ENCODE measurements at regions not wholly inside any gene's neighbourhood (a gene's known extent, or its start where the extent isn't known, plus 50 kb on each side); places are given as distances from the start of the nearest gene placed in this dataset.
A peak's percentile ranks its signal among the peaks of the same experiment; 100 is the strongest.

DNA sequence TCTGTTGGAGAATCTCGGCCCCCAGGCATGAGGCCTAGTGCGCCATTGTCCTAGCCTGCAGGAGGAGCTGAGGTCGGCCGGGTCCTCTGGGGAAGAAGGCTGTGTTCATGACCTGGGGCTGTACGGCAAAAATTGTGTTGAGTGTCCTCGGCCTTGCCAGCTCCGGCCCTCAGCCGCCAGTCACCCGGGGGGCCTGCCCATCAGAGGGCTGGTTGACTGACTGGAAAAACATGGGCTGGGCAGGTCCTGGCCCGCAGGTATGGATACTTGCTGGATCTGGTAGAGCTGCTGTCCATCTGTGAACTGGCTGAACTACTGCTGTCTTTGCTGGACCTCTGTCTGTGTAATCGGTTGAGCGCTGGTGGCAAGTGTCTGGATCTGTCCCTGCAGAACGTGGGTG is 136.7 kb upstream of the GAS1 start:
- H3K36me3 Mint-ChIP-seq (ENCODE audit: low read depth) = peaks cover 5% of the 10 kb centered on the region
- H3K27me3 Mint-ChIP-seq (ENCODE audit: low read depth) = no peaks in the 10 kb centered on the region
- peaks cover 23% of the 10 kb centered on the region for H3K9me3 Mint-ChIP-seq
- H3K4me3 Mint-ChIP-seq = no peak overlapping the region
- TF ChIP-seq, protein P1, sequence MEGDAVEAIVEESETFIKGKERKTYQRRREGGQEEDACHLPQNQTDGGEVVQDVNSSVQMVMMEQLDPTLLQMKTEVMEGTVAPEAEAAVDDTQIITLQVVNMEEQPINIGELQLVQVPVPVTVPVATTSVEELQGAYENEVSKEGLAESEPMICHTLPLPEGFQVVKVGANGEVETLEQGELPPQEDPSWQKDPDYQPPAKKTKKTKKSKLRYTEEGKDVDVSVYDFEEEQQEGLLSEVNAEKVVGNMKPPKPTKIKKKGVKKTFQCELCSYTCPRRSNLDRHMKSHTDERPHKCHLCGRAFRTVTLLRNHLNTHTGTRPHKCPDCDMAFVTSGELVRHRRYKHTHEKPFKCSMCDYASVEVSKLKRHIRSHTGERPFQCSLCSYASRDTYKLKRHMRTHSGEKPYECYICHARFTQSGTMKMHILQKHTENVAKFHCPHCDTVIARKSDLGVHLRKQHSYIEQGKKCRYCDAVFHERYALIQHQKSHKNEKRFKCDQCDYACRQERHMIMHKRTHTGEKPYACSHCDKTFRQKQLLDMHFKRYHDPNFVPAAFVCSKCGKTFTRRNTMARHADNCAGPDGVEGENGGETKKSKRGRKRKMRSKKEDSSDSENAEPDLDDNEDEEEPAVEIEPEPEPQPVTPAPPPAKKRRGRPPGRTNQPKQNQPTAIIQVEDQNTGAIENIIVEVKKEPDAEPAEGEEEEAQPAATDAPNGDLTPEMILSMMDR (IDR thresholded peaks at IDR 0.05; ENCODE audit: unreplicated experiment in 3 of 3) = no peak
- peak overlapping the region in 2 of 3 experiments; percentile 59 to 93 for H3K27ac Mint-ChIP-seq
- peaks cover 61% of the 10 kb centered on the region for H3K4me1 Mint-ChIP-seq

DNA sequence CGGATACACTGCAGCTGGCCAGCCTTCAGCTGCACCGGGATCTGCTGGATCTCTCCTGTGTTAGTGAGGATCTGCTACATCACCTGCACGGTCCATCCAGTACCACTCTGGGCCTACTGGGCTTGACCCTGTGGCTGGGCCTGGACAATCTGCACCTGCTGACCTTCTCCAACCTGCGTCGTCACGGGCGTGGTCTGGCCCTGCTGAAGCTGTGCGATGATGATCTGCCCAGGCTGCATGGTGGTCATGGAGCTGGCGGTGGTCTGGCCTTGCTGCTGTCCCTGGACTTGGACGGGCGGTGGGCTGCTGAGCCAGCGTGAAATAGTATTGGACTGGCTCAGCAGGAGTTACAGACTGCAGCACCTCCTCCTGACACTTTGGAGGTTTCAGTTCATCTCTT is 137.1 kb upstream of the GAS1 start:
- H3K9me3 Mint-ChIP-seq = peaks cover 21% of the 10 kb centered on the region
- TF ChIP-seq, protein P1 (IDR thresholded peaks at IDR 0.05; ENCODE audit: unreplicated experiment in 3 of 3) = no peak
- peaks cover 5% of the 10 kb centered on the region for H3K36me3 Mint-ChIP-seq (ENCODE audit: low read depth)
- H3K4me3 Mint-ChIP-seq = no peak overlapping the region
- no peaks in the 10 kb centered on the region for H3K27me3 Mint-ChIP-seq (ENCODE audit: low read depth)
- H3K4me1 Mint-ChIP-seq = peaks cover 61% of the 10 kb centered on the region
- H3K27ac Mint-ChIP-seq = peak overlapping the region; percentile 30 to 93 (median 59)

DNA sequence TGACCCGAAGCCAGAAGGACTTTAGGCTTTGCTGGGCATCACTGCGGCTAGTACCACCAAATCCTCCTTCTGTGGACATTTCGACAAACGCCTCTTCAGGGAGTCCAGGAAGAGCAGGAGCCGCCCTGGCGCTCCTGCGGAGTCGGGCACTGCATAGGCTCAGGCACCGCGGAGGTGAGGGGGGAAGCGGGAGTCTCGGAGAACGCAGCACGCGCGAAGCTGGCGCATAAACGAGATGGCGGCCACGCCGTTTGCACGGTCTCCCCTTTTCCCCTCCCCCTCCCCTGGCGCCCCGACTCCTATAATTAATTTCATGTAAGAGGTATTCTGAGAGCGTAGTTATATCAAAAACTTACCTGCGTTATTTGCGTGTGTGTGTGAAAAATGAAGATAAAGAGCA is 137.8 kb upstream of the GAS1 start:
- peaks cover 59% of the 10 kb centered on the region for H3K4me1 Mint-ChIP-seq
- H3K27ac Mint-ChIP-seq = peak overlapping the region; percentile 63 to 93 (median 70)
- peaks cover 5% of the 10 kb centered on the region for H3K36me3 Mint-ChIP-seq (ENCODE audit: low read depth)
- no peak overlapping the region for H3K4me3 Mint-ChIP-seq
- TF ChIP-seq, protein P1 (IDR thresholded peaks at IDR 0.05; ENCODE audit: unreplicated experiment in 3 of 3) = no peak
- H3K27me3 Mint-ChIP-seq (ENCODE audit: low read depth) = no peaks in the 10 kb centered on the region
- H3K9me3 Mint-ChIP-seq = peaks cover 14% of the 10 kb centered on the region

DNA sequence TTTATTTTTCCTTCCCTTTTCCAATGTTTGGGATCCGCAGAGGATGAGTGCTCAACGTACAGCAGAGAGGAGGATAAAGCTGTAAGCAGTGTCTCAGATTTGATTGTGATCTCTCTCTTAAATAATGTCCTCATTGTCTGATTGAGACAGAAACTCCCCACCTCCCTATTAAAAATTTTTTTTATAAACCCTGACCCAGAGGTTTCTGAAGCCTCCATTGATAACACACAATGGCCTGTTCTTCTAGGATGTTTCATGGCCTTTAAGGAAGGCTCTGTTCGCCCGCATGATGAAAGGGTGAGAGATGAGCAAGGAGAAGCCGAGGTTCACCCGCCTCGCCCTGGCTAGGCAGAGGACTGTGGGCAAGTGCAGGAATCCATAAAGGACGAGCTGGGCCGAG is 138.2 kb upstream of the GAS1 start:
- Mint-ChIP-seq H3K4me3 (no peak overlapping the region), H3K36me3 (ENCODE audit: low read depth) (peaks cover 5% of the 10 kb centered on the region), H3K27ac (peak overlapping the region; percentile 63 to 93 (median 70)), H3K9me3 (peaks cover 13% of the 10 kb centered on the region), H3K27me3 (ENCODE audit: low read depth) (no peaks in the 10 kb centered on the region), H3K4me1 (peaks cover 54% of the 10 kb centered on the region)
- TF ChIP-seq, protein P1 (IDR thresholded peaks at IDR 0.05; ENCODE audit: unreplicated experiment in 3 of 3) = no peak

DNA sequence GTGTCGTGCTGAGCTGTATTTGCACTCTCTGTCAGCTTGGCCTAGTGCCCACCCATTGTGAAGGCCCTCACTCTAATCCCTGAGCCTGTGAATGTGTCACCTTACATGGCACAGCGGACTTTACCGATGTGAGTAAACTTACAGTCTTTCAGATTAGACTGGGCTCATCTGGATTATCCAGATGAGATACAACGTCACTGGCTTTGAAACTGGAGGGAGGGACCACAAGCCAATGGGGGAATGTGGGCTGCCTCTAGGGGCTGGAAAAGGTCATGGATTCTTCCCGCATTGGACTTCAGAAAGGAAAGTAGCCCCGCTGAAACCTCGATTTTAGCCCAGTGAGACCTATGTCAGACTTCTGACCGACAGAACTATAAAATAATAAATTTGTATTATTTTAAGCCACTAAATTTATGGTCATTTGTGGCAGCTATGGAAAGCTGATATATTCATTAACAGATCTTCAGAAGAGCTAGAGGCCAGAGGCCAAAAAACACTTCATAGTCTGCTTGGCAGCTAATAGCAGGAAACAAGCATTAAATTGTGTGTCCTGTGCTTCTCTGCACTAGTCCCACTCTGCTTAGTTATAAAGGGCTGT is 139.0 kb upstream of the GAS1 start:
- TF ChIP-seq, protein P1 (IDR thresholded peaks at IDR 0.05; ENCODE audit: unreplicated experiment in 3 of 3) = no peak
- H3K9me3 Mint-ChIP-seq = peaks cover 10% of the 10 kb centered on the region
- H3K4me1 Mint-ChIP-seq = peaks cover 49% of the 10 kb centered on the region
- peaks cover 5% of the 10 kb centered on the region for H3K36me3 Mint-ChIP-seq (ENCODE audit: low read depth)
- peak overlapping the region; percentile 80 to 93 (median 84) for H3K27ac Mint-ChIP-seq
- H3K4me3 Mint-ChIP-seq = peak overlapping the region in 2 of 3 experiments; percentile 6 to 24
- H3K27me3 Mint-ChIP-seq (ENCODE audit: low read depth) = no peaks in the 10 kb centered on the region

DNA sequence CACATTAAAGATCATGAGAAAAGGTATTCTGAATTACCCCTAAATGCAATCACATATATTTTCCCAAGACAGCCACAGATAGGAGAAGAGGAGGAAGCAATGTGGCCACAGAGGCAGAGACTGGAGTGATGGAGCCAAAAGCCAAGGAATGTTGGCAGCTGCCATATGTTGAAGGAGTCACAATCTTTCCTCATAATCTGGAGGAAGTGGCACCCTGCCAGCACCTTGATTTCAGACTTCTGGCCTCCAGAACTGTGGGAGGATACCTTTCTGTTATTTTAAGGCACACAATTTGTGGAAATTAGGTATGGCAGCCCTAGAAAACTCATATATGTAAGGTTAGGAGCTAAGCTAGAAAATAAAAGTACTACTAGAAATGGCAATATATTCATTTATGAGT is 139.9 kb upstream of the GAS1 start:
- H3K36me3 Mint-ChIP-seq (ENCODE audit: low read depth) = peaks cover 5% of the 10 kb centered on the region
- TF ChIP-seq, protein P1 (IDR thresholded peaks at IDR 0.05; ENCODE audit: unreplicated experiment in 3 of 3) = no peak
- no peak overlapping the region for H3K4me3 Mint-ChIP-seq
- peaks cover 10% of the 10 kb centered on the region for H3K9me3 Mint-ChIP-seq
- peaks cover 46% of the 10 kb centered on the region for H3K4me1 Mint-ChIP-seq
- no peaks in the 10 kb centered on the region for H3K27me3 Mint-ChIP-seq (ENCODE audit: low read depth)
- H3K27ac Mint-ChIP-seq = peak overlapping the region; percentile 80 to 93 (median 84)
